Activated CD8-positive, alpha-beta memory T cell treated with anti-CD3 and anti-CD28 coated beads, Interleukin-2, amount 50 U/mL, for 4 hours (primary cell): ENCODE measurements at regions not wholly inside any gene's neighbourhood (a gene's known extent, or its start where the extent isn't known, plus 50 kb on each side); places are given as distances from the start of the nearest gene placed in this dataset.
"Not testable (repeated sequence)": the region's sequence is repeated elsewhere in the genome, so short reads cannot be mapped to it uniquely, and the experiment has no call there.

Experiments used
- DNase-seq: peaks from one replicate; pipeline ENCODE4 v3.0.0-alpha.2; 2020

- no peak for DNase-seq
Observed at GRCh38 chr1:218494449-218494852, 149.3 kb downstream of the TGFB2 start.

GRCh38 chr1:218495931-218496330 lies 150.8 kb downstream of the TGFB2 start:
- no peak for DNase-seq

- DNase-seq: no peak
Observed at GRCh38 chr1:218496561-218496960, 151.4 kb downstream of the TGFB2 start.

- no peak for DNase-seq
Observed at GRCh38 chr1:218498056-218498938, 153.2 kb downstream of the TGFB2 start.

GRCh38 chr1:218499011-218499691 lies 154.0 kb downstream of the TGFB2 start:
- no peak for DNase-seq

GRCh38 chr1:218499911-218500310 lies 154.8 kb downstream of the TGFB2 start:
- no peak for DNase-seq

- no peak for DNase-seq
Observed at GRCh38 chr1:218501161-218501560, 156.0 kb downstream of the TGFB2 start.

- DNase-seq: no peak
Observed at GRCh38 chr1:218502383-218502782, 157.2 kb downstream of the TGFB2 start.

- DNase-seq: no peak
Observed at GRCh38 chr1:218503102-218503501, 158.0 kb downstream of the TGFB2 start.

- no peak for DNase-seq
Observed at GRCh38 chr1:218507355-218508002, 162.3 kb downstream of the TGFB2 start.

- DNase-seq: no peak
Observed at GRCh38 chr1:218510153-218510772, 165.1 kb downstream of the TGFB2 start.

GRCh38 chr1:218513328-218513727 lies 168.2 kb downstream of the TGFB2 start:
- DNase-seq: no peak

- DNase-seq: no peak
Observed at GRCh38 chr1:218514689-218515088, 169.6 kb downstream of the TGFB2 start.

- DNase-seq: no peak
Observed at GRCh38 chr1:218516526-218516925, 171.4 kb downstream of the TGFB2 start.

GRCh38 chr1:218517459-218517858 lies 172.3 kb downstream of the TGFB2 start:
- DNase-seq: no peak

- no peak for DNase-seq
Observed at GRCh38 chr1:218518216-218518740, 173.1 kb downstream of the TGFB2 start.

- DNase-seq: not testable (repeated sequence)
Observed at GRCh38 chr1:218520646-218521045, 175.5 kb downstream of the TGFB2 start.

- peak; percentile 25 for DNase-seq
Observed at GRCh38 chr1:218521414-218522169, 176.5 kb downstream of the TGFB2 start.

- DNase-seq: no peak
Observed at GRCh38 chr1:218524526-218524925, 179.4 kb downstream of the TGFB2 start.

- no peak for DNase-seq
Observed at GRCh38 chr1:218525031-218525430, 179.9 kb downstream of the TGFB2 start.

GRCh38 chr1:218525451-218526197 lies 180.5 kb downstream of the TGFB2 start:
- no peak for DNase-seq
